Neural cell (in vitro differentiated cells): ENCODE measurements at regions not wholly inside any gene's neighbourhood (a gene's known extent, or its start where the extent isn't known, plus 50 kb on each side); places are given as distances from the start of the nearest gene placed in this dataset.

ENCODE experiments used
- H2AFZ ChIP-seq: fragments of 200-600, 300-800 bp; sonication (generic), shearing (Covaris generic); 2 replicates; pipeline ENCODE4 v1.6.0; 2014; ENCODE audit warnings: low read depth, mild to moderate bottlenecking, antibody characterized with exemption, low read length, moderate library complexity
- H3F3A ChIP-seq: fragments of 200-600 bp; shearing (Covaris generic); 2 replicates; pipeline ENCODE4 v1.6.1; 2016; ENCODE audit warnings: mild to moderate bottlenecking, moderate library complexity, mixed read lengths, antibody characterized with exemption, low read length; ENCODE audit not compliant: insufficient read depth, poor library complexity, severe bottlenecking
- H3K27ac ChIP-seq: fragments of 200-600, 300-800 bp; sonication (generic), shearing (Covaris generic); 2 replicates; pipeline ENCODE4 v1.5.1; 2014; ENCODE audit warnings: mild to moderate bottlenecking, low read length, moderate library complexity
- H3K27me3 ChIP-seq: fragments of 300-800, 200-600 bp; sonication (generic), shearing (Covaris generic); 2 replicates; pipeline ENCODE4 v1.6.0; 2014; ENCODE audit warnings: mild to moderate bottlenecking, low read depth, low read length, moderate library complexity; ENCODE audit not compliant: insufficient read depth
- H3K36me3 ChIP-seq: fragments of 300-800, 200-600 bp; sonication (generic), shearing (Covaris generic); 2 replicates; pipeline ENCODE4 v1.5.1; 2014; ENCODE audit warnings: mild to moderate bottlenecking, antibody characterized with exemption, low read length, moderate library complexity; ENCODE audit not compliant: insufficient read depth
- H3K4me2 ChIP-seq: fragments of 300-800, 200-600 bp; sonication (generic), shearing (Covaris generic); 2 replicates; pipeline ENCODE4 v1.6.0; 2014; ENCODE audit warnings: mild to moderate bottlenecking, low read length
- H3K4me3 ChIP-seq: fragments of 300-800, 200-600 bp; sonication (generic), shearing (Covaris generic); 2 replicates; pipeline ENCODE4 v1.5.1; 2014; ENCODE audit warnings: mild to moderate bottlenecking, low read length, moderate library complexity
- H3K79me2 ChIP-seq: fragments of 200-600 bp; shearing (Covaris generic); replicated peaks from 2 replicates; pipeline ENCODE4 v1.6.0; 2014; ENCODE audit warnings: mild to moderate bottlenecking, low read length, moderate library complexity; ENCODE audit not compliant: insufficient read depth
- H3K9ac ChIP-seq: fragments of 300-800, 200-600 bp; sonication (generic), shearing (Covaris generic); 2 replicates; pipeline ENCODE4 v1.6.1; 2016; ENCODE audit warnings: mild to moderate bottlenecking, low read length, mixed read lengths
- H3K9me2 ChIP-seq: fragments of 200-600 bp; shearing (Covaris generic); 2 replicates; pipeline ENCODE4 v1.6.1; 2016; ENCODE audit warnings: mild to moderate bottlenecking, low read length, mixed read lengths; ENCODE audit not compliant: insufficient read depth
- H3K9me3 ChIP-seq: fragments of 200-600, 300-800 bp; sonication (generic), shearing (Covaris generic); 2 replicates; pipeline ENCODE4 v1.6.1; 2016; ENCODE audit warnings: mild to moderate bottlenecking, mixed run types, low read length, moderate library complexity, mixed read lengths
- H4K20me1 ChIP-seq: fragments of 200-600 bp; shearing (Covaris generic); 2 replicates; pipeline ENCODE4 v1.6.1; 2016; ENCODE audit warnings: mild to moderate bottlenecking, mixed run types; ENCODE audit not compliant: insufficient read depth
- CTCF ChIP-seq: fragments of 450-650 bp; IDR thresholded peaks from 2 replicates; pipeline ENCODE4 v1.5.1; 2014; ENCODE audit warnings: antibody characterized with exemption, mild to moderate bottlenecking, moderate library complexity; ENCODE audit not compliant: poor library complexity, severe bottlenecking
- EP300 ChIP-seq: fragments of 450-650 bp; conservative IDR thresholded peaks from 2 replicates; pipeline ENCODE4 v1.6.1; 2014; ENCODE audit warnings: antibody characterized with exemption, mild to moderate bottlenecking, moderate library complexity; ENCODE audit not compliant: poor library complexity, severe bottlenecking
- EZH2 ChIP-seq: fragments of 200-600, 300-800 bp; shearing (Covaris generic), sonication (generic); IDR thresholded peaks from 2 replicates; pipeline ENCODE4 v1.6.1; 2014; ENCODE audit warnings: antibody characterized with exemption, low read length, borderline replicate concordance, mild to moderate bottlenecking; ENCODE audit not compliant: insufficient read depth, poor library complexity, severe bottlenecking
- MXI1 ChIP-seq: fragments of 450-650 bp; conservative IDR thresholded peaks from 2 replicates; pipeline ENCODE4 v1.6.1; 2014; ENCODE audit warnings: antibody characterized with exemption, mild to moderate bottlenecking; ENCODE audit not compliant: poor library complexity, severe bottlenecking
- POLR2AphosphoS5 ChIP-seq: IDR thresholded peaks from 2 replicates; pipeline ENCODE4 v1.6.1; 2012
- RAD21 ChIP-seq: fragments of 450-650 bp; conservative IDR thresholded peaks from 2 replicates; pipeline ENCODE4 v1.6.1; 2014; ENCODE audit warnings: antibody characterized with exemption, mild to moderate bottlenecking, moderate library complexity
- REST ChIP-seq: IDR thresholded peaks from 2 replicates; pipeline ENCODE4 v1.6.1; 2012; ENCODE audit warnings: borderline replicate concordance
- SMC3 ChIP-seq: fragments of 450-650 bp; conservative IDR thresholded peaks from 2 replicates; pipeline ENCODE4 v1.6.1; 2014; ENCODE audit warnings: antibody characterized with exemption, mild to moderate bottlenecking, moderate library complexity; ENCODE audit not compliant: poor library complexity
- TAF1 ChIP-seq: IDR thresholded peaks from 2 replicates; pipeline ENCODE4 v1.6.1; 2012; ENCODE audit warnings: low read depth

GRCh38 chr13:103325672-103326071, 259.5 kb upstream of the SLC10A2 start:
- Histone ChIP-seq H2AFZ (no peak overlapping the region), H3K4me2 (no peak overlapping the region), H3K4me3 (no peak overlapping the region), H3K9me2 (no peaks in the 10 kb centered on the region), H3K79me2 (no peaks in the 10 kb centered on the region), H4K20me1 (no peaks in the 10 kb centered on the region), H3K27me3 (no peaks in the 10 kb centered on the region), H3K27ac (no peak overlapping the region), H3K9ac (no peak overlapping the region), H3F3A (no peaks in the 10 kb centered on the region), H3K36me3 (no peaks in the 10 kb centered on the region), H3K9me3 (no peaks in the 10 kb centered on the region)
- TF ChIP-seq EP300 (no peak), EZH2 (no peak)

- Histone ChIP-seq H3K9me2 (no peaks in the 10 kb centered on the region), H3K79me2 (no peaks in the 10 kb centered on the region), H4K20me1 (no peaks in the 10 kb centered on the region), H3K9me3 (no peaks in the 10 kb centered on the region), H2AFZ (no peak overlapping the region), H3K4me2 (no peak overlapping the region), H3F3A (no peaks in the 10 kb centered on the region), H3K27ac (no peak overlapping the region), H3K4me3 (no peak overlapping the region), H3K27me3 (no peaks in the 10 kb centered on the region), H3K36me3 (no peaks in the 10 kb centered on the region), H3K9ac (no peak overlapping the region)
- TF ChIP-seq EP300, result no peak
- TF ChIP-seq RAD21, result no peak
- no peak for TF ChIP-seq SMC3
- TF ChIP-seq CTCF, result no peak
- no peak for TF ChIP-seq TAF1
- no peak for TF ChIP-seq REST
- TF ChIP-seq EZH2, result no peak
- no peak for TF ChIP-seq POLR2AphosphoS5
Observed at GRCh38 chr13:103324641-103325040, 258.4 kb upstream of the SLC10A2 start.

- Histone ChIP-seq H4K20me1 (no peaks in the 10 kb centered on the region), H3K9me2 (no peaks in the 10 kb centered on the region), H3K4me3 (no peak overlapping the region), H3K9me3 (no peaks in the 10 kb centered on the region), H3K27ac (no peak overlapping the region), H3K4me2 (no peak overlapping the region), H3K27me3 (no peaks in the 10 kb centered on the region), H2AFZ (no peak overlapping the region), H3K36me3 (no peaks in the 10 kb centered on the region), H3K79me2 (no peaks in the 10 kb centered on the region), H3K9ac (no peak overlapping the region), H3F3A (no peaks in the 10 kb centered on the region)
- TF ChIP-seq MXI1 (no peak), TAF1 (no peak), RAD21 (no peak), POLR2AphosphoS5 (no peak), EP300 (no peak), EZH2 (no peak), CTCF (no peak), REST (no peak), SMC3 (no peak)
Observed at GRCh38 chr13:103315711-103316110, 249.5 kb upstream of the SLC10A2 start.
